Keratinocyte (primary cell): ENCODE measurements at regions not wholly inside any gene's neighbourhood (a gene's known extent, or its start where the extent isn't known, plus 50 kb on each side); places are given as distances from the start of the nearest gene placed in this dataset.

Experiments
- EZH2 ChIP-seq: IDR thresholded peaks from one replicate; pipeline ENCODE4 v1.6.1; 2012; ENCODE audit warnings: inconsistent platforms, mild to moderate bottlenecking, low read length, moderate library complexity
- TF ChIP-seq, protein P1 (sequence below), 3 experiments: IDR thresholded peaks in 1 of 3; conservative IDR thresholded peaks in 1 of 3; optimal IDR thresholded peaks in 1 of 3; 2 replicates in 2 of 3; 3 replicates in 1 of 3; pipeline versions ENCODE3 to v1.5.1; 2011; ENCODE audit warnings: low read length in 3 of 3, mild to moderate bottlenecking in 3 of 3, moderate library complexity in 2 of 3, control low read depth in 1 of 3, inconsistent platforms in 1 of 3; ENCODE audit not compliant: insufficient read depth in 2 of 3; ENCODE audit errors: extremely low read depth in 1 of 3

DNA sequence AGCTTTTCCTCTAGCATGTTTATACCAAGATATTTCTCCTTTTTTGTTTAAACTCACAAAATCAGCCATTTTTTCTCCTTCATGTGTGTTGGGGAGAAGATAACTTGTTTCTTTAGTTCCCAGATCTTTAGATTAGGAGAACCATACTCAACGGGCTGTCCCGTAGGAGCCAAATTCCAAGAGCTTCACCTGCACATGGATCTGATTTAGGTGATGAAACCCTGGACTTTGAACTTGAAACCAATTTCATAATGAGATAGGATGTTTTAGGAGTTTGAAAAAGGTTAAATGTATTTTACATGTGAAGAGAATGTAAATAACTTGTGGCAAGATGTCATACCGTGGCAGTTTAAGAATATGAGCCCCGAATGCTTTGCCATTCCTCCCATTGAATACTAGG, 280.0 kb upstream of the PCDH18 start:
- TF ChIP-seq, protein P1, sequence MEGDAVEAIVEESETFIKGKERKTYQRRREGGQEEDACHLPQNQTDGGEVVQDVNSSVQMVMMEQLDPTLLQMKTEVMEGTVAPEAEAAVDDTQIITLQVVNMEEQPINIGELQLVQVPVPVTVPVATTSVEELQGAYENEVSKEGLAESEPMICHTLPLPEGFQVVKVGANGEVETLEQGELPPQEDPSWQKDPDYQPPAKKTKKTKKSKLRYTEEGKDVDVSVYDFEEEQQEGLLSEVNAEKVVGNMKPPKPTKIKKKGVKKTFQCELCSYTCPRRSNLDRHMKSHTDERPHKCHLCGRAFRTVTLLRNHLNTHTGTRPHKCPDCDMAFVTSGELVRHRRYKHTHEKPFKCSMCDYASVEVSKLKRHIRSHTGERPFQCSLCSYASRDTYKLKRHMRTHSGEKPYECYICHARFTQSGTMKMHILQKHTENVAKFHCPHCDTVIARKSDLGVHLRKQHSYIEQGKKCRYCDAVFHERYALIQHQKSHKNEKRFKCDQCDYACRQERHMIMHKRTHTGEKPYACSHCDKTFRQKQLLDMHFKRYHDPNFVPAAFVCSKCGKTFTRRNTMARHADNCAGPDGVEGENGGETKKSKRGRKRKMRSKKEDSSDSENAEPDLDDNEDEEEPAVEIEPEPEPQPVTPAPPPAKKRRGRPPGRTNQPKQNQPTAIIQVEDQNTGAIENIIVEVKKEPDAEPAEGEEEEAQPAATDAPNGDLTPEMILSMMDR (optimal IDR thresholded peaks at IDR 0.05 in 1 of 3, IDR thresholded peaks at IDR 0.05 in 1 of 3, conservative IDR thresholded peaks at IDR 0.05 in 1 of 3; ENCODE audit: extremely low read depth in 1 of 3, insufficient read depth in 2 of 3, low read length in 3 of 3), result no peak
- TF ChIP-seq EZH2, result no peak
